Stimulated activated CD4-positive, alpha-beta T cell treated with anti-CD3 and anti-CD28 coated beads, Interleukin-2, amount 100 ng/mL, for 4 hours (primary cell): ENCODE measurements at regions not wholly inside any gene's neighbourhood (a gene's known extent, or its start where the extent isn't known, plus 50 kb on each side); places are given as distances from the start of the nearest gene placed in this dataset.
A peak's percentile ranks its signal among the peaks of the same experiment; 100 is the strongest.

ENCODE experiments used
- DNase-seq: peaks from one replicate; pipeline ENCODE4 v3.0.0-alpha.2; 2020; ENCODE audit warnings: low read depth

GRCh38 chr22:26732284-26732683 lies 74.9 kb downstream of the MIAT start:
- no peak for DNase-seq

- DNase-seq: no peak
Observed at GRCh38 chr22:26734339-26735018, 77.1 kb downstream of the MIAT start.

GRCh38 chr22:26735019-26735409 lies 77.6 kb downstream of the MIAT start:
- DNase-seq: no peak

GRCh38 chr22:26737262-26737661 lies 79.9 kb downstream of the MIAT start:
- DNase-seq: no peak

- no peak for DNase-seq
Observed at GRCh38 chr22:26740253-26740652, 82.9 kb downstream of the MIAT start.

- DNase-seq: no peak
Observed at GRCh38 chr22:26743149-26743548, 85.8 kb downstream of the MIAT start.

- DNase-seq: no peak
Observed at GRCh38 chr22:26744892-26745808, 87.8 kb downstream of the MIAT start.

- DNase-seq: no peak
Observed at GRCh38 chr22:26746311-26746710, 88.9 kb downstream of the MIAT start.

GRCh38 chr22:26748845-26749244 lies 91.5 kb downstream of the MIAT start:
- no peak for DNase-seq

- no peak for DNase-seq
Observed at GRCh38 chr22:26751217-26751616, 93.8 kb downstream of the MIAT start.

GRCh38 chr22:26753125-26753862 lies 95.9 kb downstream of the MIAT start:
- no peak for DNase-seq

- DNase-seq: peak; percentile 1
Observed at GRCh38 chr22:26756675-26757293, 99.4 kb downstream of the MIAT start.

- no peak for DNase-seq
Observed at GRCh38 chr22:26757496-26757895, 100.1 kb downstream of the MIAT start.

- DNase-seq: no peak
Observed at GRCh38 chr22:26762503-26763472, 105.4 kb downstream of the MIAT start.

- no peak for DNase-seq
Observed at GRCh38 chr22:26763633-26764361, 106.4 kb downstream of the MIAT start.

- no peak for DNase-seq
Observed at GRCh38 chr22:26766510-26767350, 109.3 kb downstream of the MIAT start.

GRCh38 chr22:26767351-26768155 lies 110.2 kb downstream of the MIAT start:
- DNase-seq: no peak

GRCh38 chr22:26768156-26768515 lies 110.7 kb downstream of the MIAT start:
- no peak for DNase-seq

- no peak for DNase-seq
Observed at GRCh38 chr22:26768952-26769351, 111.6 kb downstream of the MIAT start.
